Activated CD8-positive, alpha-beta memory T cell treated with anti-CD3 and anti-CD28 coated beads for 4 hours (primary cell): ENCODE measurements at regions not wholly inside any gene's neighbourhood (a gene's known extent, or its start where the extent isn't known, plus 50 kb on each side); places are given as distances from the start of the nearest gene placed in this dataset.
"Not testable (repeated sequence)": the region's sequence is repeated elsewhere in the genome, so short reads cannot be mapped to it uniquely, and the experiment has no call there.

ENCODE experiments used
- DNase-seq, 2 donors: peaks; one replicate each; pipeline ENCODE4 v3.0.0-alpha.2; 2020; ENCODE audit warnings: low read depth in 2 of 2

GRCh38 chrX:45818913-45819312, 618.2 kb upstream of the DIPK2B start:
- DNase-seq: no peak

GRCh38 chrX:45815441-45815840, 614.8 kb upstream of the DIPK2B start:
- DNase-seq: no peak

GRCh38 chrX:45811326-45811725, 610.6 kb upstream of the DIPK2B start:
- no peak for DNase-seq

- no peak for DNase-seq
These were observed 607.1 kb upstream of the DIPK2B start for GRCh38 chrX:45807572-45808425.

GRCh38 chrX:45806410-45807121, 605.9 kb upstream of the DIPK2B start:
- DNase-seq: peak in 1 of 2 donors; percentile 24

GRCh38 chrX:45804276-45804675, 603.6 kb upstream of the DIPK2B start:
- no peak for DNase-seq

GRCh38 chrX:45803383-45803921, 602.8 kb upstream of the DIPK2B start:
- no peak for DNase-seq

GRCh38 chrX:45801554-45801953, 600.9 kb upstream of the DIPK2B start:
- DNase-seq: no peak

GRCh38 chrX:45800746-45801453, 600.2 kb upstream of the DIPK2B start:
- DNase-seq: not testable (repeated sequence)

GRCh38 chrX:45799576-45799975, 598.9 kb upstream of the DIPK2B start:
- no peak for DNase-seq

- DNase-seq: no peak
These were observed 594.9 kb upstream of the DIPK2B start for GRCh38 chrX:45795546-45795945.

- no peak for DNase-seq
These were observed 594.3 kb upstream of the DIPK2B start for GRCh38 chrX:45794995-45795337.

- no peak for DNase-seq
These were observed 593.8 kb upstream of the DIPK2B start for GRCh38 chrX:45794323-45794994.

- DNase-seq: no peak
These were observed 588.3 kb upstream of the DIPK2B start for GRCh38 chrX:45788941-45789348.

GRCh38 chrX:45788315-45788714, 587.6 kb upstream of the DIPK2B start:
- no peak for DNase-seq

GRCh38 chrX:45784590-45784989, 583.9 kb upstream of the DIPK2B start:
- no peak for DNase-seq

GRCh38 chrX:45783002-45783401, 582.3 kb upstream of the DIPK2B start:
- no peak for DNase-seq

- no peak for DNase-seq
These were observed 581.4 kb upstream of the DIPK2B start for GRCh38 chrX:45781901-45782553.

- DNase-seq: no peak
These were observed 577.9 kb upstream of the DIPK2B start for GRCh38 chrX:45778616-45779015.

GRCh38 chrX:45777366-45777765, 576.7 kb upstream of the DIPK2B start:
- DNase-seq: no peak

GRCh38 chrX:45775468-45775867, 574.8 kb upstream of the DIPK2B start:
- DNase-seq: no peak
